Caco-2 (cell line): ENCODE measurements at regions not wholly inside any gene's neighbourhood (a gene's known extent, or its start where the extent isn't known, plus 50 kb on each side); places are given as distances from the start of the nearest gene placed in this dataset.
A peak's percentile ranks its signal among the peaks of the same experiment; 100 is the strongest.

Experiments
- BruUV-seq: library from RNA; stranded (reverse); fragments of 400-500 nt; replicated peaks from 2 replicates; lab custom pipeline; 2021; lab: Mats Ljungman, UMichigan
- CTCF ChIA-PET: fragments of 300-600 bp; sonication (Branson Sonifier 250); formaldehyde crosslinking; loops from one replicate; lab custom pipeline; 2022; ENCODE audit warnings: antibody characterized with exemption; lab: Charles Lee
- POLR2A ChIA-PET: fragments of 300-600 bp; sonication (Branson Sonifier 250); formaldehyde crosslinking; loops from one replicate; lab custom pipeline; 2022; ENCODE audit warnings: antibody characterized with exemption; lab: Charles Lee
- DNase-seq, 2 experiments: peaks; one replicate each; pipeline versions ENCODE4 v3.0.0 to v3.0.0-alpha.2; 2020 to 2022
- H3K27me3 ChIP-seq: replicated peaks from 2 replicates; pipeline ENCODE4 v1.6.0; 2011; ENCODE audit warnings: low read length; ENCODE audit not compliant: control insufficient read depth, insufficient read depth
- H3K36me3 ChIP-seq: 2 replicates; pipeline ENCODE4 v1.5.1; 2011; ENCODE audit warnings: low read length; ENCODE audit not compliant: control insufficient read depth, insufficient read depth
- H3K4me1 ChIP-seq: fragments of 250-450 bp; sonication (Bioruptor Pico); 2 replicates; pipeline ENCODE4 v1.5.1; 2020; ENCODE audit warnings: mild to moderate bottlenecking
- H3K4me3 ChIP-seq: 2 replicates; pipeline ENCODE4 v1.5.1; 2011; ENCODE audit warnings: low read depth, mild to moderate bottlenecking, control low read depth, low read length
- H3K9me3 ChIP-seq: fragments of 250-450 bp; sonication (Bioruptor Pico); 2 replicates; pipeline ENCODE4 v1.5.1; 2020; ENCODE audit warnings: mild to moderate bottlenecking, moderate library complexity
- H3K27ac Mint-ChIP-seq: one replicate; pipeline ENCODE4 v1.8.0; 2022; ENCODE audit warnings: mixed read lengths; ENCODE audit not compliant: unreplicated experiment
- H3K27me3 Mint-ChIP-seq: one replicate; pipeline ENCODE4 v1.8.0; 2022; ENCODE audit warnings: mixed read lengths; ENCODE audit not compliant: insufficient read depth, unreplicated experiment
- H3K36me3 Mint-ChIP-seq: one replicate; pipeline ENCODE4 v1.8.0; 2022; ENCODE audit warnings: mild to moderate bottlenecking, mixed read lengths; ENCODE audit not compliant: insufficient read depth, unreplicated experiment
- H3K4me1 Mint-ChIP-seq: one replicate; pipeline ENCODE4 v1.8.0; 2022; ENCODE audit warnings: low read depth, mixed read lengths; ENCODE audit not compliant: unreplicated experiment
- H3K4me3 Mint-ChIP-seq: one replicate; pipeline ENCODE4 v1.8.0; 2022; ENCODE audit warnings: mild to moderate bottlenecking, moderate library complexity, mixed read lengths; ENCODE audit not compliant: unreplicated experiment
- H3K9me3 Mint-ChIP-seq: one replicate; pipeline ENCODE4 v1.8.0; 2022; ENCODE audit warnings: mixed read lengths; ENCODE audit not compliant: unreplicated experiment
- CTCF ChIP-seq, 2 experiments: fragments of 200-600 bp in 1 of 2; IDR thresholded peaks; 1 replicate in 1 of 2; 2 replicates in 1 of 2; pipeline versions ENCODE4 v1.5.1 to v1.8.0; 2011 to 2022; ENCODE audit warnings: antibody characterized with exemption in 1 of 2, control low read depth in 1 of 2, inconsistent platforms in 1 of 2, low read depth in 1 of 2, low read length in 1 of 2, mild to moderate bottlenecking in 1 of 2, moderate library complexity in 1 of 2; ENCODE audit not compliant: insufficient read depth in 1 of 2, severe bottlenecking in 1 of 2, unreplicated experiment in 1 of 2
- intact Hi-C: fragments of 100-400 bp; cut with micrococcal nuclease; formaldehyde crosslinking; loops from one replicate; pipeline ENCODE4 v1.10.0; 2022; ENCODE audit not compliant: unreplicated experiment

- H3K27me3 ChIP-seq = no peaks in the 10 kb centered on the region; the same call in 1 of the 2 replicates
- TF ChIP-seq CTCF (IDR thresholded peaks at IDR 0.05; ENCODE audit: insufficient read depth in 1 of 2, low read depth in 1 of 2, low read length in 1 of 2, severe bottlenecking in 1 of 2, unreplicated experiment in 1 of 2) = no peak
- no peaks in the 10 kb centered on the region for H3K4me1 ChIP-seq
- no TSS peak for BruUV-seq
- Mint-ChIP-seq H3K27ac (no peak overlapping the region), H3K36me3 (no peaks in the 10 kb centered on the region), H3K4me3 (no peak overlapping the region), H3K9me3 (no peaks in the 10 kb centered on the region), H3K27me3 (no peaks in the 10 kb centered on the region), H3K4me1 (no peaks in the 10 kb centered on the region)
- no peaks in the 10 kb centered on the region for H3K36me3 ChIP-seq
- DNase-seq = no peak
- ChIA-PET CTCF (no interaction called here), POLR2A (no interaction called here)
- H3K4me3 ChIP-seq = no peak overlapping the region
- intact Hi-C loops = no loop called here
- H3K9me3 ChIP-seq = no peaks in the 10 kb centered on the region
Measured at GRCh38 chr15:69978603-69979002, 119.1 kb downstream of the TLE3 start.

DNA sequence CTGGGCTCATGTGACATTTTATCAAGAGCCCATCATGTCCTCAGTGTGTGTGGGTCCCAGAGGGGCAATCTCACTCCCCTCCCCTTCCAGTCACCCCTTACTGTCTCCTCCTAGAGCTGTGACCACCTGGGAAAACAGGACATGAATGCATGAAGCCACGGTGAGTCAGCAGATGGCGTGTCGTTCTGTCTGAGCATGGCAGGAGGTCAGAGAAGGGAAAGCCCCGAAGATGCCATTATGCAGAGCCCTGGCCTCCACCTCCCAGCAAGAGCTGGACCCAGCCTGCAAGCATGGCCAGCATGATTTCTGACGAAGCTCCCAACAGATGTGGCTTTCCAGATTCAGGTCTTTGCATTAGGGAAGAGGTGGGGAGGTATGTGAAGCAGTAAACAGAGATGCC, 118.5 kb downstream of the TLE3 start:
- H3K36me3 ChIP-seq = no peaks in the 10 kb centered on the region
- POLR2A ChIA-PET = no interaction called here
- intact Hi-C loops = no loop called here
- no peaks in the 10 kb centered on the region; the same call in 1 of the 2 replicates for H3K27me3 ChIP-seq
- no peaks in the 10 kb centered on the region for H3K4me1 Mint-ChIP-seq
- H3K4me1 ChIP-seq = no peaks in the 10 kb centered on the region
- H3K27me3 Mint-ChIP-seq = no peaks in the 10 kb centered on the region
- CTCF ChIA-PET = no interaction called here
- H3K4me3 Mint-ChIP-seq = no peak overlapping the region
- no peak overlapping the region for H3K4me3 ChIP-seq
- DNase-seq = peak in 1 of 2 experiments; percentile 13
- no peak overlapping the region for H3K27ac Mint-ChIP-seq
- BruUV-seq = no TSS peak
- peak in 1 of 2 experiments; percentile 6 for TF ChIP-seq CTCF (IDR thresholded peaks at IDR 0.05; ENCODE audit: insufficient read depth in 1 of 2, low read depth in 1 of 2, low read length in 1 of 2, severe bottlenecking in 1 of 2, unreplicated experiment in 1 of 2)
- H3K9me3 ChIP-seq = no peaks in the 10 kb centered on the region
- H3K9me3 Mint-ChIP-seq = no peaks in the 10 kb centered on the region
- H3K36me3 Mint-ChIP-seq = no peaks in the 10 kb centered on the region

DNA sequence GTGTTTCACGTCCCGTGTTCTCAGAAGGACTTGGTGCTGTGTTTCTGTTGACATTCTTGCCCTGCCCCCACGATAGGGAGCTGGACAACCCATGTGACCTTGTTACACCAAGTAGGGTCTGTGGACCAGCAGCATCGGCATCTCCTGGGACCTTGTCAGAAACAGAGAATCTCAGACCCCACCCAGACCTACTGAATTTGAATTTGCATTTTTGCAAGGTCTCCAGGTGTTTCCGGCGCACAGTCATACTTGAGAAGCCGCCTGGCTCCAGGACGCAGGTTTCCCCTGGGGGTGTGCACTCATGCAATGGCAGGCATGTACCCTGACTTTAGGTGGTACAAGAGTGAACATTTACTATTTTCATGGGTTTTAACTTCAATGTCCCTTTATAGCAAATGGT, 117.9 kb downstream of the TLE3 start:
- DNase-seq = no peak
- no TSS peak for BruUV-seq
- H3K27ac Mint-ChIP-seq = no peak overlapping the region
- ChIA-PET POLR2A (no interaction called here), CTCF (no interaction called here)
- H3K27me3 Mint-ChIP-seq = peaks cover 4% of the 10 kb centered on the region
- H3K4me1 Mint-ChIP-seq = no peaks in the 10 kb centered on the region
- H3K36me3 Mint-ChIP-seq = no peaks in the 10 kb centered on the region
- no peak overlapping the region for H3K4me3 Mint-ChIP-seq
- Histone ChIP-seq H3K36me3 (no peaks in the 10 kb centered on the region), H3K27me3 (no peaks in the 10 kb centered on the region; the same call in 1 of the 2 replicates), H3K9me3 (no peaks in the 10 kb centered on the region), H3K4me1 (no peaks in the 10 kb centered on the region), H3K4me3 (no peak overlapping the region)
- H3K9me3 Mint-ChIP-seq = no peaks in the 10 kb centered on the region
- TF ChIP-seq CTCF (IDR thresholded peaks at IDR 0.05; ENCODE audit: insufficient read depth in 1 of 2, low read depth in 1 of 2, low read length in 1 of 2, severe bottlenecking in 1 of 2, unreplicated experiment in 1 of 2) = no peak
- intact Hi-C loops = no loop called here
